PC-9 (cell line): ENCODE measurements at regions not wholly inside any gene's neighbourhood (a gene's known extent, or its start where the extent isn't known, plus 50 kb on each side); places are given as distances from the start of the nearest gene placed in this dataset.
A peak's percentile ranks its signal among the peaks of the same experiment; 100 is the strongest.

ENCODE experiments used
- BruUV-seq: library from RNA; stranded (reverse); fragments of 400-500 nt; replicated peaks from 2 replicates; lab custom pipeline; 2021; lab: Mats Ljungman, UMichigan
- CTCF ChIA-PET: fragments of 300-600 bp; sonication (Branson Sonifier 250); formaldehyde crosslinking; loops from one replicate; lab custom pipeline; 2022; ENCODE audit warnings: antibody characterized with exemption; lab: Charles Lee
- POLR2A ChIA-PET: fragments of 300-600 bp; sonication (Branson Sonifier 250); formaldehyde crosslinking; loops from one replicate; lab custom pipeline; 2022; ENCODE audit warnings: antibody characterized with exemption; ENCODE audit not compliant: unreplicated experiment; lab: Charles Lee
- DNase-seq, 2 experiments: peaks; one replicate each; pipeline versions ENCODE4 v3.0.0 to v3.0.0-alpha.2; 2015 to 2022; ENCODE audit warnings: mixed read lengths in 1 of 2
- H2AFZ ChIP-seq: fragments of 200-600 bp; sonication (generic); 2 replicates; pipeline ENCODE4 v1.8.1; 2017; ENCODE audit warnings: antibody characterized with exemption
- H3F3A ChIP-seq: fragments of 200-600 bp; sonication (generic); 2 replicates; pipeline ENCODE4 v1.8.1; 2017; ENCODE audit warnings: antibody characterized with exemption, mild to moderate bottlenecking, low read depth; ENCODE audit not compliant: insufficient read depth
- H3K27ac ChIP-seq: fragments of 200-600 bp; sonication (generic); 2 replicates; pipeline ENCODE4 v1.6.1; 2016; ENCODE audit warnings: mixed run types
- H3K27me3 ChIP-seq: fragments of 200-600 bp; sonication (generic); 2 replicates; pipeline ENCODE4 v1.6.1; 2016; ENCODE audit warnings: low read depth, mixed run types; ENCODE audit not compliant: insufficient read depth
- H3K36me3 ChIP-seq: fragments of 200-600 bp; sonication (generic); 2 replicates; pipeline ENCODE4 v1.6.1; 2016; ENCODE audit warnings: low read depth, mixed run types
- H3K4me1 ChIP-seq: fragments of 200-600 bp; sonication (generic); replicated peaks from 2 replicates; pipeline ENCODE4 v1.6.1; 2016; ENCODE audit warnings: mixed run types; ENCODE audit not compliant: insufficient read depth
- H3K4me2 ChIP-seq: fragments of 200-600 bp; sonication (generic); 2 replicates; pipeline ENCODE4 v1.6.1; 2017; ENCODE audit warnings: mixed run types
- H3K4me3 ChIP-seq: fragments of 200-600 bp; sonication (generic); 2 replicates; pipeline ENCODE4 v1.6.1; 2016; ENCODE audit warnings: mixed run types
- H3K79me2 ChIP-seq: fragments of 200-600 bp; sonication (generic); 2 replicates; pipeline ENCODE4 v1.6.1; 2017; ENCODE audit warnings: low read depth, mixed run types
- H3K9me2 ChIP-seq: fragments of 200-600 bp; sonication (generic); 2 replicates; pipeline ENCODE4 v1.8.1; 2017; ENCODE audit warnings: mild to moderate bottlenecking; ENCODE audit not compliant: insufficient read depth
- H3K9me3 ChIP-seq: fragments of 200-600 bp; sonication (generic); 2 replicates; pipeline ENCODE4 v1.8.1; 2016; ENCODE audit warnings: low read depth; ENCODE audit not compliant: insufficient read depth
- H4K20me1 ChIP-seq: fragments of 200-600 bp; sonication (generic); 2 replicates; pipeline ENCODE4 v1.8.1; 2017; ENCODE audit not compliant: insufficient read depth
- EZH2 ChIP-seq: fragments of 200-600 bp; sonication (generic); IDR thresholded peaks from 2 replicates; pipeline ENCODE4 v1.8.0; 2017; ENCODE audit warnings: antibody characterized with exemption, low read depth
- intact Hi-C: fragments of 100-400 bp; cut with micrococcal nuclease; formaldehyde crosslinking; loops from one replicate; pipeline ENCODE4 v1.10.0; 2022; ENCODE audit not compliant: unreplicated experiment
- TF ChIP-seq, protein P1 (sequence below): fragments of 200-600 bp; sonication (generic); conservative IDR thresholded peaks from 2 replicates; pipeline ENCODE4 v1.6.1; 2017; ENCODE audit warnings: mixed run types, antibody characterized with exemption, mild to moderate bottlenecking, moderate library complexity

GRCh38 chr1:245086389-245086969, 68.3 kb upstream of the KIF26B start:
- Histone ChIP-seq H3K27ac (no peak overlapping the region), H3K27me3 (peaks cover 33% of the 10 kb centered on the region), H3K9me3 (no peaks in the 10 kb centered on the region), H3K79me2 (no peaks in the 10 kb centered on the region), H3K9me2 (no peaks in the 10 kb centered on the region), H3K36me3 (no peaks in the 10 kb centered on the region), H3F3A (no peaks in the 10 kb centered on the region), H3K4me2 (no peak overlapping the region), H3K4me3 (no peak overlapping the region), H3K4me1 (no peaks in the 10 kb centered on the region), H4K20me1 (no peaks in the 10 kb centered on the region), H2AFZ (no peak overlapping the region)
- intact Hi-C loops, result no loop called here
- CTCF ChIA-PET, result interaction anchor here (0.6 kb wide), 1 partner anchor 483 kb away, joined by 3 read pairs; no protein-coding TSS in a partner anchor
- no peak for DNase-seq
- POLR2A ChIA-PET, result no interaction called here
- BruUV-seq, result no TSS peak
- no peak for TF ChIP-seq EZH2
- TF ChIP-seq, protein P1, sequence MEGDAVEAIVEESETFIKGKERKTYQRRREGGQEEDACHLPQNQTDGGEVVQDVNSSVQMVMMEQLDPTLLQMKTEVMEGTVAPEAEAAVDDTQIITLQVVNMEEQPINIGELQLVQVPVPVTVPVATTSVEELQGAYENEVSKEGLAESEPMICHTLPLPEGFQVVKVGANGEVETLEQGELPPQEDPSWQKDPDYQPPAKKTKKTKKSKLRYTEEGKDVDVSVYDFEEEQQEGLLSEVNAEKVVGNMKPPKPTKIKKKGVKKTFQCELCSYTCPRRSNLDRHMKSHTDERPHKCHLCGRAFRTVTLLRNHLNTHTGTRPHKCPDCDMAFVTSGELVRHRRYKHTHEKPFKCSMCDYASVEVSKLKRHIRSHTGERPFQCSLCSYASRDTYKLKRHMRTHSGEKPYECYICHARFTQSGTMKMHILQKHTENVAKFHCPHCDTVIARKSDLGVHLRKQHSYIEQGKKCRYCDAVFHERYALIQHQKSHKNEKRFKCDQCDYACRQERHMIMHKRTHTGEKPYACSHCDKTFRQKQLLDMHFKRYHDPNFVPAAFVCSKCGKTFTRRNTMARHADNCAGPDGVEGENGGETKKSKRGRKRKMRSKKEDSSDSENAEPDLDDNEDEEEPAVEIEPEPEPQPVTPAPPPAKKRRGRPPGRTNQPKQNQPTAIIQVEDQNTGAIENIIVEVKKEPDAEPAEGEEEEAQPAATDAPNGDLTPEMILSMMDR, result no peak

GRCh38 chr1:245085508-245086095, 69.2 kb upstream of the KIF26B start:
- Histone ChIP-seq H3F3A (no peaks in the 10 kb centered on the region), H3K9me2 (no peaks in the 10 kb centered on the region), H3K9me3 (no peaks in the 10 kb centered on the region), H3K4me3 (no peak overlapping the region), H3K27ac (no peak overlapping the region), H3K4me2 (no peak overlapping the region), H2AFZ (no peak overlapping the region), H4K20me1 (no peaks in the 10 kb centered on the region), H3K79me2 (no peaks in the 10 kb centered on the region), H3K4me1 (no peaks in the 10 kb centered on the region), H3K27me3 (peaks cover 32% of the 10 kb centered on the region), H3K36me3 (no peaks in the 10 kb centered on the region)
- intact Hi-C loops, result no loop called here
- DNase-seq, result peak in 1 of 2 experiments; percentile 35
- no TSS peak for BruUV-seq
- ChIA-PET CTCF (interaction anchor here (0.6 kb wide), 1 partner anchor 482 kb away, joined by 3 read pairs; no protein-coding TSS in a partner anchor), POLR2A (no interaction called here)
- TF ChIP-seq EZH2, result no peak
- TF ChIP-seq, protein P1, result no peak

DNA sequence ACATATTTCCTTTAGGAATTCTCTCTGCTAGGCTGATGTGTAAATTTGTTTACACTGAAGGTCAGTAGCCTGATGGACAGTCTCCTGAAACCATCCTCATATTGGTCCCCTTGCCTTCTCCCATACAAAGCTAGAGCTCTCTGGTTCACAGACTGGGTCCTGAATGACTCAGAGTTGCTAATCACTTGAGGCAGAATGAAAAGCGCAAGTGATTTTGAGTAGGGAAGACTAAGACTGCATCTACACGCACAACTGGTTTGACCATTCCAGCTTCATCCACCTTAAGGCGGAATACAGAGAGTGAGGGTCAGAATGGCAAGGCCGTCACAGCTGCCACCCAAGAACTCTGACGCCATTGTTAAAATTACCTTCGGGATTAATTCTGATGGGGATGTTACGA, 70.2 kb upstream of the KIF26B start:
- DNase-seq, result peak in 1 of 2 experiments; percentile 15
- BruUV-seq, result no TSS peak
- H3K27me3 ChIP-seq, result peaks cover 22% of the 10 kb centered on the region
- TF ChIP-seq, protein P1, result no peak
- no peak for TF ChIP-seq EZH2
- H3F3A ChIP-seq, result no peaks in the 10 kb centered on the region
- no peaks in the 10 kb centered on the region for H3K36me3 ChIP-seq
- intact Hi-C loops, result no loop called here
- H3K4me1 ChIP-seq, result no peaks in the 10 kb centered on the region
- POLR2A ChIA-PET, result no interaction called here
- H3K79me2 ChIP-seq, result no peaks in the 10 kb centered on the region
- H3K9me3 ChIP-seq, result no peaks in the 10 kb centered on the region
- no peaks in the 10 kb centered on the region for H3K9me2 ChIP-seq
- no peak overlapping the region for H2AFZ ChIP-seq
- H3K4me2 ChIP-seq, result no peak overlapping the region
- CTCF ChIA-PET, result interaction anchor here (0.6 to 0.7 kb wide), 2 partner anchors 7 to 129 kb away, joined by 4 to 23 read pairs; no protein-coding TSS in a partner anchor
- no peak overlapping the region for H3K27ac ChIP-seq
- no peaks in the 10 kb centered on the region for H4K20me1 ChIP-seq
- no peak overlapping the region for H3K4me3 ChIP-seq
